HCT116 (cell line): ENCODE measurements at regions not wholly inside any gene's neighbourhood (a gene's known extent, or its start where the extent isn't known, plus 50 kb on each side); places are given as distances from the start of the nearest gene placed in this dataset.

ENCODE experiments used
- ATAC-seq: fragments of 200-7000 bp; cut with Tn5 transposase; 2 replicates; pipeline ENCODE4 v1.9.1; 2020; ENCODE audit warnings: mild to moderate bottlenecking, moderate library complexity
- BruUV-seq: library from RNA; stranded (reverse); fragments of 400-500 nt; replicated peaks from 2 replicates; lab custom pipeline; 2021; lab: Mats Ljungman, UMichigan
- CTCF ChIA-PET: fragments of 300-600 bp; sonication (Branson Sonifier 250); formaldehyde crosslinking; loops from one replicate; lab custom pipeline; 2021; ENCODE audit warnings: antibody characterized with exemption; lab: Charles Lee
- POLR2A ChIA-PET: fragments of 300-600, 350-600 bp; sonication (Branson Sonifier 250); formaldehyde crosslinking; loops from one replicate; lab custom pipeline; 2021; ENCODE audit warnings: antibody characterized with exemption; lab: Charles Lee
- RAD21 ChIA-PET, 2 experiments: fragments of 300-600 bp; sonication (Branson Sonifier 250); formaldehyde crosslinking; loops; one replicate each; lab custom pipeline; 2023; ENCODE audit warnings: low total read pairs in 2 of 2; ENCODE audit not compliant: uncharacterized antibody in 2 of 2, unreplicated experiment in 2 of 2, low non-redundant PET in 1 of 2; lab: Charles Lee
- DNase-seq: peaks from one replicate; pipeline ENCODE4 v3.0.0-alpha.2; 2010; ENCODE audit warnings: low read depth, low spot score
- H2AFZ ChIP-seq: fragments of 200-600 bp; shearing (Covaris generic), sonication (generic); 2 replicates; pipeline ENCODE4 v1.6.1; 2017; ENCODE audit warnings: low read depth, mixed run types, mixed read lengths, antibody characterized with exemption, low read length; ENCODE audit not compliant: poor library complexity, severe bottlenecking
- H3K27ac ChIP-seq: 2 replicates; pipeline ENCODE4 v1.5.1; 2012; ENCODE audit warnings: low read depth, low read length
- H3K27me3 ChIP-seq: fragments of 200-600 bp; sonication (generic); 2 replicates; pipeline ENCODE4 v1.6.1; 2016; ENCODE audit warnings: mixed run types, low read length, mixed read lengths; ENCODE audit not compliant: insufficient read depth
- H3K36me3 ChIP-seq, 2 experiments: fragments of 200-500 bp in 1 of 2; fragments of 200-600 bp in 1 of 2; sonication (Bioruptor generic) in 1 of 2; sonication (generic) in 1 of 2; 2 replicates each; pipeline versions ENCODE4 v1.5.1 to v1.6.1; 2014 to 2016; ENCODE audit warnings: low read length in 2 of 2, inconsistent platforms in 1 of 2, mixed read lengths in 1 of 2, mixed run types in 1 of 2; ENCODE audit not compliant: insufficient read depth in 2 of 2, control insufficient read depth in 1 of 2
- H3K4me1 ChIP-seq, 2 experiments: fragments of 200-600 bp in 1 of 2; sonication (generic) in 1 of 2; 2 replicates each; pipeline versions ENCODE4 v1.5.1 to v1.6.1; 2012 to 2017; ENCODE audit warnings: low read length in 2 of 2, inconsistent platforms in 1 of 2, mild to moderate bottlenecking in 1 of 2, mixed read lengths in 1 of 2, mixed run types in 1 of 2, moderate library complexity in 1 of 2; ENCODE audit not compliant: insufficient read depth in 2 of 2, control insufficient read depth in 1 of 2
- H3K4me2 ChIP-seq: fragments of 200-600 bp; sonication (generic); 2 replicates; pipeline ENCODE4 v1.6.1; 2017; ENCODE audit warnings: mixed run types, low read length, mixed read lengths
- H3K4me3 ChIP-seq, 2 experiments: fragments of 200-600 bp in 1 of 2; sonication (generic) in 1 of 2; replicated peaks in 1 of 2; 2 replicates each; pipeline ENCODE4 v1.5.1; 2011 to 2016; ENCODE audit warnings: low read length in 2 of 2, control low read depth in 1 of 2, low read depth in 1 of 2, mild to moderate bottlenecking in 1 of 2, mixed read lengths in 1 of 2, mixed run types in 1 of 2
- H3K79me2 ChIP-seq: fragments of 200-600 bp; sonication (generic); 2 replicates; pipeline ENCODE4 v1.6.1; 2017; ENCODE audit warnings: mild to moderate bottlenecking, mixed run types, low read length, moderate library complexity, mixed read lengths; ENCODE audit not compliant: insufficient read depth
- H3K9ac ChIP-seq: fragments of 200-600 bp; sonication (generic); 2 replicates; pipeline ENCODE4 v1.6.1; 2016; ENCODE audit warnings: low read length, mixed read lengths
- H3K9me2 ChIP-seq: fragments of 200-600 bp; sonication (generic), shearing (Covaris generic); 2 replicates; pipeline ENCODE4 v1.6.1; 2017; ENCODE audit warnings: mixed run types, mild to moderate bottlenecking, moderate library complexity; ENCODE audit not compliant: insufficient read depth
- H3K9me3 ChIP-seq, 2 experiments: fragments of 200-500 bp in 1 of 2; fragments of 200-600 bp in 1 of 2; sonication (Bioruptor generic) in 1 of 2; sonication (generic) in 1 of 2; 2 replicates each; pipeline ENCODE4 v1.6.1; 2014 to 2017; ENCODE audit warnings: low read length in 2 of 2, mixed read lengths in 2 of 2, inconsistent platforms in 1 of 2, low read depth in 1 of 2, mild to moderate bottlenecking in 1 of 2, mixed run types in 1 of 2, moderate library complexity in 1 of 2; ENCODE audit not compliant: control insufficient read depth in 1 of 2, insufficient read depth in 1 of 2
- H4K20me1 ChIP-seq: fragments of 200-600 bp; sonication (generic), shearing (Covaris generic); 2 replicates; pipeline ENCODE4 v1.6.1; 2017; ENCODE audit warnings: mixed run types, mild to moderate bottlenecking, moderate library complexity; ENCODE audit not compliant: insufficient read depth
- ATF3 ChIP-seq: IDR thresholded peaks from 2 replicates; pipeline ENCODE4 v1.6.1; 2012
- CBX3 ChIP-seq: IDR thresholded peaks from 2 replicates; pipeline ENCODE4 v1.6.1; 2012; ENCODE audit warnings: low read depth
- CEBPB ChIP-seq: IDR thresholded peaks from 2 replicates; pipeline ENCODE4 v1.6.1; 2012; ENCODE audit warnings: low read depth
- CTCF ChIP-seq, 3 experiments: fragments of 200-600 bp in 1 of 3; sonication (generic) in 1 of 3; IDR thresholded peaks in 2 of 3; conservative IDR thresholded peaks in 1 of 3; 2 replicates each; pipeline ENCODE4 v1.5.1; 2012 to 2017; ENCODE audit warnings: low read depth in 2 of 3, low read length in 2 of 3, antibody characterized with exemption in 1 of 3, borderline replicate concordance in 1 of 3, control low read depth in 1 of 3, mild to moderate bottlenecking in 1 of 3, mixed read lengths in 1 of 3, mixed run types in 1 of 3, moderate library complexity in 1 of 3; ENCODE audit not compliant: insufficient read depth in 1 of 3
- EGR1 ChIP-seq: IDR thresholded peaks from 2 replicates; pipeline ENCODE4 v1.6.1; 2012; ENCODE audit warnings: low read depth
- ELF1 ChIP-seq: IDR thresholded peaks from 2 replicates; pipeline ENCODE4 v1.6.1; 2012; ENCODE audit warnings: low read depth, borderline replicate concordance
- EZH2 ChIP-seq: fragments of 200-600 bp; sonication (generic); IDR thresholded peaks from 2 replicates; pipeline ENCODE4 v1.6.1; 2017; ENCODE audit warnings: antibody characterized with exemption, mixed run types
- FOSL1 ChIP-seq: IDR thresholded peaks from 2 replicates; pipeline ENCODE4 v1.6.1; 2012; ENCODE audit warnings: low read depth
- JUND ChIP-seq: IDR thresholded peaks from 2 replicates; pipeline ENCODE4 v1.6.1; 2012
- POLR2AphosphoS5 ChIP-seq: IDR thresholded peaks from 2 replicates; pipeline ENCODE4 v1.6.1; 2011; ENCODE audit warnings: mild to moderate bottlenecking, low read depth, low read length, moderate library complexity
- RAD21 ChIP-seq: IDR thresholded peaks from 2 replicates; pipeline ENCODE4 v1.6.1; 2012; ENCODE audit warnings: low read depth, mild to moderate bottlenecking
- REST ChIP-seq: IDR thresholded peaks from 2 replicates; pipeline ENCODE4 v1.6.1; 2012; ENCODE audit warnings: low read depth
- SIN3A ChIP-seq: IDR thresholded peaks from 2 replicates; pipeline ENCODE4 v1.6.1; 2012; ENCODE audit warnings: low read depth
- SP1 ChIP-seq: IDR thresholded peaks from 2 replicates; pipeline ENCODE4 v1.6.1; 2012; ENCODE audit warnings: low read depth
- SRF ChIP-seq: IDR thresholded peaks from 2 replicates; pipeline ENCODE4 v1.6.1; 2012; ENCODE audit warnings: low read depth
- YY1 ChIP-seq: IDR thresholded peaks from 2 replicates; pipeline ENCODE4 v1.6.1; 2011; ENCODE audit warnings: low read length, low read depth, moderate library complexity, mild to moderate bottlenecking; ENCODE audit not compliant: insufficient replicate concordance; ENCODE audit errors: extremely low read depth
- ZFX ChIP-seq: fragments of 450-650 bp; IDR thresholded peaks from 2 replicates; pipeline ENCODE4 v1.6.1; 2017
- intact Hi-C: fragments of 100-400 bp; cut with micrococcal nuclease; formaldehyde crosslinking; loops from 2 replicates; pipeline ENCODE4 v1.10.0; 2022

DNA sequence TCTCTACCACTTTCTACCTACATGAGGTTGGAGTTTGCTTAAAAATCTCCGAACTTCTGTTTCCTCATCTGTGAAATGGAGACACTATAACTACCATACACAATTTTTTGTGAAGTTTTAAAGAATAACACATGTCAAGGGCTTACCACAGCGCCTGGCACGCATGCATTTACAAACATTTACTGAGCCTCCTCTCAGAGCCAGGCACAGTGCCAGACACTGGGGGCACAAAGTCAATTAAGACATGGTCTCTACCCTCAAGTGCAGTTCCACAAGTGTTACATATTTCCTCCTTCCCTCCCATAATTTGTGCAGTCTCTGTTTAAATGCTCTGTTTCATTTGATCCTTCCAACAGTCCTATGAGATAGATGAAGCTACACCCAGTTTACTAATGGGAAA is 356.4 kb upstream of the ESRRG start:
- no peaks in the 10 kb centered on the region for H3K36me3 ChIP-seq

More for the DNA sequence above, 356.4 kb upstream of the ESRRG start:
- no peak overlapping the region for H3K4me2 ChIP-seq
- ATAC-seq = no peak
- TF ChIP-seq SIN3A = no peak
- TF ChIP-seq SRF = no peak
- TF ChIP-seq ZFX = no peak
- TF ChIP-seq JUND = no peak
- no peak for TF ChIP-seq YY1
- TF ChIP-seq ATF3 = no peak
- no peak for TF ChIP-seq FOSL1
- no peak for TF ChIP-seq RAD21
- TF ChIP-seq CBX3 = no peak
- TF ChIP-seq REST = no peak
- no peak for TF ChIP-seq CEBPB
- no peak for TF ChIP-seq SP1
- no peak for TF ChIP-seq EZH2
- no peak for TF ChIP-seq CTCF (IDR thresholded peaks at IDR 0.05 in 2 of 3, conservative IDR thresholded peaks at IDR 0.05 in 1 of 3; ENCODE audit: borderline replicate concordance in 1 of 3, insufficient read depth in 1 of 3, low read depth in 2 of 3, low read length in 2 of 3)
- no peak for TF ChIP-seq ELF1
- no peak for TF ChIP-seq POLR2AphosphoS5
- TF ChIP-seq EGR1 = no peak
- no peaks in the 10 kb centered on the region for H4K20me1 ChIP-seq
- H3K27ac ChIP-seq = no peak overlapping the region
- no peaks in the 10 kb centered on the region for H3K9me3 ChIP-seq
- no peaks in the 10 kb centered on the region for H3K9me2 ChIP-seq
- BruUV-seq = no TSS peak
- no peaks in the 10 kb centered on the region for H3K27me3 ChIP-seq
- RAD21 ChIA-PET = no interaction called here
- POLR2A ChIA-PET = no interaction called here
- H3K9ac ChIP-seq = no peak overlapping the region
- no peaks in the 10 kb centered on the region for H3K79me2 ChIP-seq
- no peak overlapping the region for H2AFZ ChIP-seq
- no peak for DNase-seq
- CTCF ChIA-PET = no interaction called here
- H3K4me1 ChIP-seq = no peaks in the 10 kb centered on the region
- H3K4me3 ChIP-seq = no peak overlapping the region
- intact Hi-C loops = no loop called here
